ENCODE measurements at regions not wholly inside any gene's neighbourhood (a gene's known extent, or its start where the extent isn't known, plus 50 kb on each side); places are given as distances from the start of the nearest gene placed in this dataset.

GRCh38 chr3:2001306-2002108 is 97.2 kb upstream of the CNTN4 start:
- no peak overlapping the region for H3K4me2 ChIP-seq
- H3K4me3 ChIP-seq (ENCODE audit: low read depth in 2 of 2, low read length in 1 of 2), result no peak overlapping the region
- peak; percentile 42 for DNase-seq
- peaks cover 0 to 3% of the 10 kb centered on the region in 2 experiments; a peak in 1 of 4 replicates for H3K4me1 ChIP-seq (ENCODE audit: control insufficient read depth in 1 of 2, insufficient read depth in 2 of 2, low read depth in 1 of 2, low read length in 1 of 2)
- ChIA-PET CTCF (interaction anchor here (1.2 kb wide), 1 partner anchor 98 kb away, joined by 4 read pairs; no protein-coding TSS in a partner anchor), POLR2A (no interaction called here)
- no peaks in the 10 kb centered on the region for H4K20me1 ChIP-seq (ENCODE audit: insufficient read depth)
- no peak overlapping the region for H3K9ac ChIP-seq
- no peaks in the 10 kb centered on the region for H3K9me3 ChIP-seq
- no peaks in the 10 kb centered on the region for H3K9me2 ChIP-seq
- no peaks in the 10 kb centered on the region for H3K79me2 ChIP-seq (ENCODE audit: insufficient read depth)
- H3K27ac ChIP-seq (ENCODE audit: low read depth in 2 of 2, low read length in 1 of 2), result peak overlapping the region in 1 of 2 experiments; percentile 89; a peak in 2 of 4 replicates
- 17% methylated on average over 9 of the region's 9 CpGs for WGBS (ENCODE audit: low lambda C conversion rate)
- H2AFZ ChIP-seq (ENCODE audit: low read depth), result no peak overlapping the region
- H3K36me3 ChIP-seq (replicated peaks in 1 of 2; ENCODE audit: control insufficient read depth in 1 of 2, insufficient read depth in 2 of 2, low read length in 1 of 2), result no peaks in the 10 kb centered on the region
- TF ChIP-seq GATA2 (CRISPR knock-in tag; IDR thresholded peaks at IDR 0.05) (peak; percentile 80), CTCF (IDR thresholded peaks at IDR 0.05) (no peak), ZBTB33 (IDR thresholded peaks at IDR 0.05; ENCODE audit: borderline replicate concordance, low read depth) (no peak), MXI1 (IDR thresholded peaks at IDR 0.05; ENCODE audit: low read depth, low read length) (no peak), JUND (IDR thresholded peaks at IDR 0.05) (no peak), EP300 (IDR thresholded peaks at IDR 0.05; ENCODE audit: borderline replicate concordance in 1 of 2, low read depth in 1 of 2, low read length in 1 of 2) (peak in 1 of 2 experiments; percentile 80; a peak in 2 of 4 replicates), FOXJ3 (CRISPR knock-in tag; IDR thresholded peaks at IDR 0.05) (peak; percentile 48), USF2 (IDR thresholded peaks at IDR 0.05; ENCODE audit: borderline replicate concordance, low read depth, low read length) (no peak), NFIC (IDR thresholded peaks at IDR 0.05; ENCODE audit: borderline replicate concordance) (peak; percentile 15; the same call in 1 of the 2 replicates), TEAD4 (IDR thresholded peaks at IDR 0.05; ENCODE audit: borderline replicate concordance, insufficient read depth) (0 out of 2 replicates have a peak, but pooled peaks have one; percentile 14), RCOR1 (IDR thresholded peaks at IDR 0.05; ENCODE audit: low read length) (peak; percentile 82), RAD21 (IDR thresholded peaks at IDR 0.05; ENCODE audit: low read length) (peak; percentile 42), FOSL2 (IDR thresholded peaks at IDR 0.05; ENCODE audit: borderline replicate concordance, low read depth) (no peak)
- H3K27me3 ChIP-seq (ENCODE audit: insufficient read depth), result no peaks in the 10 kb centered on the region
- H3F3A ChIP-seq (replicated peaks; ENCODE audit: insufficient read depth), result no peaks in the 10 kb centered on the region
